Endothelial cell of umbilical vein (primary cell): ENCODE measurements at regions not wholly inside any gene's neighbourhood (a gene's known extent, or its start where the extent isn't known, plus 50 kb on each side); places are given as distances from the start of the nearest gene placed in this dataset.

Experiments used
- BruUV-seq: library from RNA; stranded (reverse); fragments of 400-500 nt; replicated peaks from 2 replicates; lab custom pipeline; 2021; lab: Mats Ljungman, UMichigan
- CTCF ChIA-PET: fragments of 300-600, 350-600 bp; sonication (Branson Sonifier 250); formaldehyde crosslinking; loops from one replicate; lab custom pipeline; 2021; ENCODE audit warnings: antibody characterized with exemption, inconsistent platforms; lab: Charles Lee
- POLR2A ChIA-PET: fragments of 300-600, 350-600 bp; sonication (Branson Sonifier 250); formaldehyde crosslinking; loops from one replicate; lab custom pipeline; 2021; ENCODE audit warnings: antibody characterized with exemption, inconsistent platforms; lab: Charles Lee
- DNase-seq: peaks from one replicate; pipeline ENCODE4 v3.0.0-alpha.2; 2011; ENCODE audit warnings: low read depth, low spot score
- FAIRE-seq: peaks from 2 replicates; lab custom pipeline; 2011; peaks lifted over from hg19 to GRCh38; lab: Jason Lieb, UNC
- H2AFZ ChIP-seq: 2 replicates; pipeline ENCODE4 v1.6.0; 2012; ENCODE audit warnings: low read depth, low read length, control low read depth, inconsistent platforms
- H3K27ac ChIP-seq: 2 replicates; pipeline ENCODE4 v1.5.1; 2011; ENCODE audit warnings: low read depth, mild to moderate bottlenecking, control low read depth, low read length, moderate library complexity; ENCODE audit not compliant: insufficient read depth
- H3K27me3 ChIP-seq, 2 experiments: 2 replicates each; pipeline versions ENCODE4 v1.6.0 to v1.6.1; 2011; ENCODE audit warnings: low read length in 2 of 2, mixed read lengths in 1 of 2; ENCODE audit not compliant: control insufficient read depth in 2 of 2, insufficient read depth in 2 of 2
- H3K36me3 ChIP-seq, 2 experiments: 2 replicates in 1 of 2; 3 replicates in 1 of 2; pipeline ENCODE4 v1.5.1; 2011; ENCODE audit warnings: low read length in 2 of 2, mild to moderate bottlenecking in 1 of 2, moderate library complexity in 1 of 2; ENCODE audit not compliant: control insufficient read depth in 2 of 2, insufficient read depth in 2 of 2; ENCODE audit errors: extremely low read depth in 1 of 2
- H3K4me1 ChIP-seq: 3 replicates; pipeline ENCODE4 v1.5.1; 2011; ENCODE audit warnings: mild to moderate bottlenecking, low read length; ENCODE audit not compliant: control insufficient read depth, insufficient read depth; ENCODE audit errors: extremely low read depth
- H3K4me2 ChIP-seq: 2 replicates; pipeline ENCODE4 v1.6.1; 2011; ENCODE audit warnings: low read length, control low read depth, mixed read lengths; ENCODE audit not compliant: insufficient read depth
- H3K4me3 ChIP-seq, 3 experiments: fragments of 200-600 bp in 1 of 3; sonication (generic), shearing (Covaris generic) in 1 of 3; replicated peaks in 1 of 3; 2 replicates each; pipeline ENCODE4 v1.5.1; 2011 to 2016; ENCODE audit warnings: control low read depth in 3 of 3, low read length in 3 of 3, mild to moderate bottlenecking in 2 of 3, inconsistent platforms in 1 of 3, low read depth in 1 of 3, moderate library complexity in 1 of 3; ENCODE audit not compliant: insufficient read depth in 1 of 3
- H3K79me2 ChIP-seq: 2 replicates; pipeline ENCODE4 v1.6.0; 2012; ENCODE audit warnings: low read length, inconsistent platforms; ENCODE audit not compliant: control insufficient read depth, insufficient read depth
- H3K9ac ChIP-seq: replicated peaks from 2 replicates; pipeline ENCODE3; 2011; ENCODE audit warnings: low read length, control low read depth; ENCODE audit not compliant: insufficient read depth; ENCODE audit errors: extremely low read depth
- H3K9me1 ChIP-seq: replicated peaks from 3 replicates; pipeline ENCODE4 v1.6.0; 2011; ENCODE audit warnings: mild to moderate bottlenecking, low read length; ENCODE audit not compliant: control insufficient read depth, insufficient read depth; ENCODE audit errors: extremely low read depth
- H3K9me3 ChIP-seq: replicated peaks from 2 replicates; pipeline ENCODE4 v1.5.1; 2012; ENCODE audit warnings: low read length, inconsistent platforms; ENCODE audit not compliant: control insufficient read depth, insufficient read depth
- H4K20me1 ChIP-seq: replicated peaks from 2 replicates; pipeline ENCODE3; 2011; ENCODE audit warnings: mild to moderate bottlenecking, low read length; ENCODE audit not compliant: control insufficient read depth, insufficient read depth; ENCODE audit errors: extremely low read depth
- EZH2 ChIP-seq: IDR thresholded peaks from 2 replicates; pipeline ENCODE4 v1.6.1; 2012; ENCODE audit warnings: borderline replicate concordance, low read depth, mild to moderate bottlenecking, moderate library complexity, low read length, inconsistent platforms; ENCODE audit not compliant: severe bottlenecking
- FOS ChIP-seq: IDR thresholded peaks from 2 replicates; pipeline ENCODE4 v1.6.1; 2011; ENCODE audit warnings: mild to moderate bottlenecking, low read length, moderate library complexity, borderline replicate concordance; ENCODE audit not compliant: insufficient read depth
- GATA2 ChIP-seq: IDR thresholded peaks from 2 replicates; pipeline ENCODE4 v1.7.0; 2011; ENCODE audit warnings: low read depth, mild to moderate bottlenecking, moderate library complexity, mixed read lengths, low read length; ENCODE audit not compliant: insufficient read length, insufficient read depth
- JUN ChIP-seq: IDR thresholded peaks from 2 replicates; pipeline ENCODE4 v1.6.1; 2011; ENCODE audit warnings: borderline replicate concordance, low read depth; ENCODE audit not compliant: insufficient read length, insufficient read depth
- MYC ChIP-seq: IDR thresholded peaks from one replicate; pipeline ENCODE4 v1.6.1; 2011; ENCODE audit warnings: mild to moderate bottlenecking, low read depth, low read length
- POLR2A ChIP-seq: IDR thresholded peaks from 2 replicates; pipeline ENCODE4 v1.6.1; 2012; ENCODE audit warnings: low read depth, mild to moderate bottlenecking, control low read depth, low read length
- POLR2AphosphoS5 ChIP-seq: IDR thresholded peaks from 2 replicates; pipeline ENCODE4 v1.6.1; 2012; ENCODE audit warnings: low read depth, mild to moderate bottlenecking, control low read depth, low read length, moderate library complexity; ENCODE audit not compliant: insufficient read depth
- dilution Hi-C: fragments of 300-500 bp; cut with MboI; formaldehyde crosslinking; loops from one replicate; pipeline ENCODE4 v1.15.0; 2019; ENCODE audit warnings: low sequenced_read_pairs; ENCODE audit not compliant: extremely low pct_ligation_motif_present
- intact Hi-C: fragments of 100-400 bp; cut with micrococcal nuclease; formaldehyde crosslinking; loops from one replicate; pipeline ENCODE4 v1.10.0; 2022
- TF ChIP-seq, protein P1 (sequence below): IDR thresholded peaks from 2 replicates; pipeline ENCODE4 v1.6.1; 2011; ENCODE audit not compliant: insufficient read depth, insufficient read length
- TF ChIP-seq, protein P2 (sequence below), 2 donors: IDR thresholded peaks; 1 replicate in 1 of 2; 2 replicates in 1 of 2; pipeline ENCODE4 v1.5.1; 2011; ENCODE audit warnings: low read length in 2 of 2, mild to moderate bottlenecking in 2 of 2, moderate library complexity in 2 of 2, control low read depth in 1 of 2, inconsistent platforms in 1 of 2, low read depth in 1 of 2; ENCODE audit not compliant: insufficient read depth in 1 of 2; ENCODE audit errors: extremely low read depth in 1 of 2

DNA sequence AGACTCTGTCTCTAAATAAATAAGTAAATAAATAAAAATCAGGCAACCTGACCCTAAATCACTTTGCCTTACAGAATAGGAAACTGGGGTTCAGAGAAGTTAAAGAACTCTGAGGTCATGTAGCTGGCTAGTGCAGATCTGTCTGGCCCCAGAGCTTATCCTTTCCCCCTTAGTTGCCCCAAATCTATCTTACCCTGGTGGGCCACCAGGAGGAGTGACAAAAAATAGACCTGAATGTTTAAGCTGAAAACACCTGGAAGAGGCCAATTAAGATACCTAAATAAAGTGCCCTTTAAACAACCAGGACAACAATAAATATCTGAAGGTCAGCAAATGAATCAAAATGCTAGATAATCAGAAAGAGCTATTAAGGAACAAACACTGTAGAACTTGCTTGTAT lies 59.7 kb downstream of the TEX35 start:
- H3K27me3 ChIP-seq: no peaks in the 10 kb centered on the region
- POLR2A ChIA-PET: no interaction called here

More for the DNA sequence above, 59.7 kb downstream of the TEX35 start:
- intact Hi-C loops: no loop called here
- CTCF ChIA-PET: interaction anchor here (0.7 to 1.8 kb wide), 8 partner anchors 8 to 430 kb away, joined by 3 to 8 read pairs (median 4); no protein-coding TSS in a partner anchor
- dilution Hi-C loops: no loop called here
- DNase-seq (no peak), FAIRE-seq (no peak)
- Histone ChIP-seq H3K9ac (no peak overlapping the region), H2AFZ (no peak overlapping the region), H3K9me3 (no peaks in the 10 kb centered on the region), H3K27ac (no peak overlapping the region), H3K36me3 (no peaks in the 10 kb centered on the region), H3K4me3 (no peak overlapping the region), H4K20me1 (no peaks in the 10 kb centered on the region), H3K79me2 (no peaks in the 10 kb centered on the region), H3K4me1 (no peaks in the 10 kb centered on the region), H3K9me1 (no peaks in the 10 kb centered on the region), H3K4me2 (no peak overlapping the region)
- no TSS peak for BruUV-seq
- TF ChIP-seq FOS (no peak), JUN (no peak), POLR2A (no peak), GATA2 (no peak), POLR2AphosphoS5 (no peak), EZH2 (no peak), MYC (no peak)
- TF ChIP-seq, protein P1, sequence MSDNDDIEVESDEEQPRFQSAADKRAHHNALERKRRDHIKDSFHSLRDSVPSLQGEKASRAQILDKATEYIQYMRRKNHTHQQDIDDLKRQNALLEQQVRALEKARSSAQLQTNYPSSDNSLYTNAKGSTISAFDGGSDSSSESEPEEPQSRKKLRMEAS: no peak
- TF ChIP-seq, protein P2, sequence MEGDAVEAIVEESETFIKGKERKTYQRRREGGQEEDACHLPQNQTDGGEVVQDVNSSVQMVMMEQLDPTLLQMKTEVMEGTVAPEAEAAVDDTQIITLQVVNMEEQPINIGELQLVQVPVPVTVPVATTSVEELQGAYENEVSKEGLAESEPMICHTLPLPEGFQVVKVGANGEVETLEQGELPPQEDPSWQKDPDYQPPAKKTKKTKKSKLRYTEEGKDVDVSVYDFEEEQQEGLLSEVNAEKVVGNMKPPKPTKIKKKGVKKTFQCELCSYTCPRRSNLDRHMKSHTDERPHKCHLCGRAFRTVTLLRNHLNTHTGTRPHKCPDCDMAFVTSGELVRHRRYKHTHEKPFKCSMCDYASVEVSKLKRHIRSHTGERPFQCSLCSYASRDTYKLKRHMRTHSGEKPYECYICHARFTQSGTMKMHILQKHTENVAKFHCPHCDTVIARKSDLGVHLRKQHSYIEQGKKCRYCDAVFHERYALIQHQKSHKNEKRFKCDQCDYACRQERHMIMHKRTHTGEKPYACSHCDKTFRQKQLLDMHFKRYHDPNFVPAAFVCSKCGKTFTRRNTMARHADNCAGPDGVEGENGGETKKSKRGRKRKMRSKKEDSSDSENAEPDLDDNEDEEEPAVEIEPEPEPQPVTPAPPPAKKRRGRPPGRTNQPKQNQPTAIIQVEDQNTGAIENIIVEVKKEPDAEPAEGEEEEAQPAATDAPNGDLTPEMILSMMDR (IDR thresholded peaks at IDR 0.05; ENCODE audit: extremely low read depth in 1 of 2, insufficient read depth in 1 of 2, low read depth in 1 of 2, low read length in 2 of 2): no peak
